ENCODE measurements at regions not wholly inside any gene's neighbourhood (a gene's known extent, or its start where the extent isn't known, plus 50 kb on each side); places are given as distances from the start of the nearest gene placed in this dataset.
A peak's percentile ranks its signal among the peaks of the same experiment; 100 is the strongest.

GRCh38 chr5:179421144-179421901, 76.1 kb upstream of the ADAMTS2 start:
- Histone ChIP-seq H3K36me3 (replicated peaks in 1 of 2; ENCODE audit: control insufficient read depth in 1 of 2, insufficient read depth in 2 of 2, low read length in 1 of 2) (no peaks in the 10 kb centered on the region), H3K4me1 (ENCODE audit: control insufficient read depth in 1 of 2, insufficient read depth in 2 of 2, low read depth in 1 of 2, low read length in 1 of 2) (peaks cover 0 to 18% of the 10 kb centered on the region in 2 experiments; a peak in 1 of 4 replicates), H3K9ac (no peak overlapping the region), H3K79me2 (ENCODE audit: insufficient read depth) (no peaks in the 10 kb centered on the region), H2AFZ (ENCODE audit: low read depth) (no peak overlapping the region), H3K4me2 (no peak overlapping the region), H3K9me2 (no peaks in the 10 kb centered on the region), H3K27me3 (ENCODE audit: insufficient read depth) (no peaks in the 10 kb centered on the region), H3K9me3 (no peaks in the 10 kb centered on the region), H3F3A (replicated peaks; ENCODE audit: insufficient read depth) (no peaks in the 10 kb centered on the region), H3K4me3 (ENCODE audit: low read depth in 2 of 2, low read length in 1 of 2) (no peak overlapping the region), H3K27ac (ENCODE audit: low read depth in 2 of 2, low read length in 1 of 2) (no peak overlapping the region), H4K20me1 (ENCODE audit: insufficient read depth) (no peaks in the 10 kb centered on the region)
- TF ChIP-seq, protein P1, sequence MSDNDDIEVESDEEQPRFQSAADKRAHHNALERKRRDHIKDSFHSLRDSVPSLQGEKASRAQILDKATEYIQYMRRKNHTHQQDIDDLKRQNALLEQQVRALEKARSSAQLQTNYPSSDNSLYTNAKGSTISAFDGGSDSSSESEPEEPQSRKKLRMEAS (IDR thresholded peaks at IDR 0.05; ENCODE audit: low read depth), result no peak
- TF ChIP-seq FOXM1 (IDR thresholded peaks at IDR 0.05; ENCODE audit: low read depth), result no peak
- no peak for TF ChIP-seq TEAD4 (IDR thresholded peaks at IDR 0.05; ENCODE audit: borderline replicate concordance, insufficient read depth)
- no peak for TF ChIP-seq JUND (IDR thresholded peaks at IDR 0.05)
- no peak for TF ChIP-seq SIN3A (IDR thresholded peaks at IDR 0.05; ENCODE audit: borderline replicate concordance, low read depth, low read length)
- TF ChIP-seq MEF2A (IDR thresholded peaks at IDR 0.05; ENCODE audit: borderline replicate concordance, low read depth), result no peak
- TF ChIP-seq ZBTB33 (IDR thresholded peaks at IDR 0.05; ENCODE audit: borderline replicate concordance, low read depth), result no peak
- no peak for TF ChIP-seq FOSL2 (IDR thresholded peaks at IDR 0.05; ENCODE audit: borderline replicate concordance, low read depth)
- no peak for TF ChIP-seq GATA2 (CRISPR knock-in tag; IDR thresholded peaks at IDR 0.05)
- TF ChIP-seq, protein P2, sequence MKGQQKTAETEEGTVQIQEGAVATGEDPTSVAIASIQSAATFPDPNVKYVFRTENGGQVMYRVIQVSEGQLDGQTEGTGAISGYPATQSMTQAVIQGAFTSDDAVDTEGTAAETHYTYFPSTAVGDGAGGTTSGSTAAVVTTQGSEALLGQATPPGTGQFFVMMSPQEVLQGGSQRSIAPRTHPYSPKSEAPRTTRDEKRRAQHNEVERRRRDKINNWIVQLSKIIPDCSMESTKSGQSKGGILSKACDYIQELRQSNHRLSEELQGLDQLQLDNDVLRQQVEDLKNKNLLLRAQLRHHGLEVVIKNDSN (IDR thresholded peaks at IDR 0.05; ENCODE audit: borderline replicate concordance, low read depth), result no peak
- no peak for TF ChIP-seq YY1 (IDR thresholded peaks at IDR 0.05; ENCODE audit: low read depth)
- TF ChIP-seq EZH2phosphoT487 (IDR thresholded peaks at IDR 0.05; ENCODE audit: borderline replicate concordance, low read depth), result no peak
- TF ChIP-seq IRF3 (IDR thresholded peaks at IDR 0.05; ENCODE audit: low read depth, low read length), result no peak
- 42% methylated on average over 15 of the region's 15 CpGs for WGBS (ENCODE audit: low lambda C conversion rate)
- CTCF ChIA-PET, result interaction anchor here (0.6 to 1.1 kb wide), 2 partner anchors 14 to 234 kb away, joined by 3 read pairs; no protein-coding TSS in a partner anchor
- POLR2A ChIA-PET, result no interaction called here
- peak; percentile 15 for DNase-seq

All from SK-N-SH (cell line).